GM19035 (cell line): ENCODE measurements at regions not wholly inside any gene's neighbourhood (a gene's known extent, or its start where the extent isn't known, plus 50 kb on each side); places are given as distances from the start of the nearest gene placed in this dataset.
"Not testable (repeated sequence)": the region's sequence is repeated elsewhere in the genome, so short reads cannot be mapped to it uniquely, and the experiment has no call there.

ENCODE experiments used
- ATAC-seq: cut with Tn5 transposase; IDR thresholded peaks from one replicate; pipeline ENCODE4 v1.9.1; 2021; ENCODE audit not compliant: unreplicated experiment

DNA sequence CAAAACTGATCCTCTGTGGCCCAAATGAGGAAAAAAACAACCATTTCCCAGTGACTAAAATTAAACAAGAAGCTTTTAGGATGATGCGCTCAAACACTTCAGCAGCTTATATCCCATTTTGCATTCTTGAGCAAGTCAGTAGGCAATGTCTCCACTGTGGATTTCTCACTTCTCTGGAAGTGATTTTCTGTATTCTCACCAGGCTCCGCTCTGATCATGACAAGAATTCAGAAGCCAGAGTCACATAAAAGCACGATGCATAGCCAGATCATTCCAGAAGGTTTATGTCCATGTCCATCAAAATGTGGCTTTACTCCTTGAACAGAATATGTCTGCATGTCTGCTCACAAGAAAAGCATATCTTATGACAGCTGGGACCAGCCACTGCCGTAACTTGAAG is 481.4 kb downstream of the ADRA2A start:
- no peak for ATAC-seq

DNA sequence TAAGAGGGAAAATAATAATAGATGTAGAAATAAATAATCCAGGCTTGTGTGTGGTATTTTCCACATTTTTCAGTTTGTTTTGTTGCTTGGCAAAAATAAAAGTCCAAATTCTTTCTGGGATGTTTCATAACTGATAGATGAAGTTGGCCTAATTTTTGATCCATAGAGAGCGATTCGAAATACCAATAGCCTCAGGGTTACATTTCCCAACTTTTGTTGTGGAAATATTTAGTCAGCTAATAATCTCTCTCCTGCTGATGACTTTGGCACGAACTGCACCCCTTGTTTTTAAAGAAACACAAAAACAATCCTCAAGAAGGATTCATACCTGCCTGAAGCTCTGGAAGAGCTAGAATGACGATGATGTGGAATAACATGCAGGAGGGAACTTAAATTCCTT is 483.2 kb downstream of the ADRA2A start:
- ATAC-seq: no peak

DNA sequence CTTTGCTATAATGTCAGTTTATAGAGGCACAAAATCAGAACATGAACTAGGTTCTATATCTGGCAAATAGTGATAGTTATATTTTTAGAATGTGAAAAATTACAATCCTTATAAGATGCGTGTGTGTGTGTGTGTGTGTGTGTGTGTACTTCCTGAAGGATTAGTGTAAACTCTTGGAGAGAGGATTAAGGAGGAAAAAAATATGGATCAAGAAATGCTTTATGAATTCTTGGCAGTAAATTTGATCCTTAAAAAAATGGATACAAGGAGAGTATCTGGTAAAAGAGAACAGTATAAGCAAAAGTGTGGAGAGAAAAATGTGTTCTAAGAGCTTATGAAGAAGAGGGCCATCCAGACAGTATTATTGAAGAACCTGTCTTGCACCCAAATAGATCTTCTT is 484.3 kb downstream of the ADRA2A start:
- ATAC-seq: no peak

DNA sequence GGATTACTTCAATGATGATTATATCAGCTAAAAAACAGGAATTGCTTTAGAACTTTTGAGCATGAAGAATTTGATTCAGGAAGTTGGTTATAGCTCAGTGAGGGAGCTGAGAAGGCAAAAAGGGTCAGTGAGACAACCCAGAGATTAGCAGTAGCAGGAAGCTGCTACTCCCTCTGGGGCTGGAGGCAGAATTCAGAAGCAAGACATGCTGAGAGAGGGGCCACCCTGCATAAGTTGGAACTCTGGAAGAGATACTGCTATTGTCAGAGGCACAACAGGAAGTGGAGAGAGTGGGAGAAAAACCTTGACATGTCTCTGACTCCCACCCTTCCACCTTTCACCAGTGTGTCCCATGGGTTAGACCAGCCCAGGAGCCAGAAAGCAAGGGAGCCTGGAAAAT is 488.7 kb downstream of the ADRA2A start:
- ATAC-seq: no peak

DNA sequence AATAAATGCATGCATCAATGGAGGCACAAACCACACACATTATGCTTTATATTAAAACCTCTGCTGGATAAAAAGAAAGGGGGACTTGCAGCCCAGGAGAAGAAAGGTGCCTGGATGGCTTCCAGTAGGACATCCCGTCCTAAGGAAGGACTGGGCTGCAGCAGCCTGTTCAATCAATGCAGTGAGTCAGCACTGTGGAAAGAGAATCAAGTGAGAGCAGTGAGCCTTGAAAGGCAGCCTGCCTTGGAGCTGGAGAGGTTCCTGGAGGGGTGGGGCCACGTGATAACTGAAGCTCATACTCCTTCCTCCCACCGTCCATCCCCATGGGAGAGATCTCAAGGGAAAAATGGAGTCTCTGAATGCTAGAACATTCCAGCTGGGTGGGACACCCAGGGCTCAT is 501.2 kb downstream of the ADRA2A start:
- ATAC-seq: no peak

DNA sequence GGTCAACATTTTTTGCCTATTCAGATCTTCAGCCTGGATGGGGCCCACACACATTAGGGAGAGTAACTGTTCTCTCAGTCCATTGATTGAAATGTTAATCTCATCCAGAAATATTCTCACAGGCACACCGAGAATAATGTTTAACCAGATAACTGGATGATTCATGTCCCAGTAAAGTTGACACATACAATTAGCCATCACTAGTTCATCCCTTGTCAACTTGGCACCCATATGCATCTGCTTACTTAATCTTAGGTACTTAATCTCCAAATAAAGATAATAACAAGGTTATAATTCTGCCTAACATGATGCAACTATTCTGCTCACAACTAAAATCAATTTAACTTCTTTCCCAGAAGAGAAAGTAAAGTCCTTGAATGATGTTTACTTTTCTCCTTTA is 502.6 kb downstream of the ADRA2A start:
- no peak for ATAC-seq

DNA sequence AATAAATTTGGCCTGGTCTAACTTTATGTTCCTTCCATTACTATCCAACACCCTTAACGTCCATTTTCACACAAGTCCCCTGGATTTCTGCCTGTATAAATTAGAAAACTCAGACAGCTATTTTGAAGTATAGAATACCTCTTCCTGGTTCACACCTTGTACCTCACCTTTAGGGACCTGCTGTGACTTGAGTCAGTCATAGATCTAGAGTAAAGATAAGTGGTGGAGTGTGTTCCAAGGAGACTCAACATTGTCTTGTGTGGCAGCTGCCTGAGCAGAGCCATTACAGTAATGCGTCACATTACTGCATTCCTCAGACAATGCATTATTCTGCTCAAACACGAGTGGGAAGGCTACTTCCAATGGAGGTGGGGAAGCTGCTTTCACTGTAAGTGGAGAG is 513.9 kb downstream of the ADRA2A start:
- no peak for ATAC-seq

DNA sequence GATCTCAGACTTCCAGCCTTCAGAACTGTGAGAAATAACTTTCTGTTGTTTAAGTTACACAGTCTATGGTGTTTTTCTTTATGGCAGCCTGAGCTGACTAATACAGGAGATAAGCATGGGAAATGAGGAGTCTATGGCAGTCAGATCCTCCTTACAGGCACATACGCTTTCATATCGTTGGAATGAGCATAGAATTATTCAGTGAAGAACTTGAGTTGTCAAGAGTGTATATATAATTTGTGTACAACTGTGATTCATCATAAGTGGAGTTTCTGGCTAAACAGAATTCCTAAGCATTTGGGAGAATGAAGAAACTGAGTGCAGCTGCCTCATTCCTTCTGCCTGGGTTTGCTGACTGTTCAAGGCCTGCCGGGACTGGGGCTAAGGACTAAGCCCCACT is 516.7 kb downstream of the ADRA2A start:
- no peak for ATAC-seq

DNA sequence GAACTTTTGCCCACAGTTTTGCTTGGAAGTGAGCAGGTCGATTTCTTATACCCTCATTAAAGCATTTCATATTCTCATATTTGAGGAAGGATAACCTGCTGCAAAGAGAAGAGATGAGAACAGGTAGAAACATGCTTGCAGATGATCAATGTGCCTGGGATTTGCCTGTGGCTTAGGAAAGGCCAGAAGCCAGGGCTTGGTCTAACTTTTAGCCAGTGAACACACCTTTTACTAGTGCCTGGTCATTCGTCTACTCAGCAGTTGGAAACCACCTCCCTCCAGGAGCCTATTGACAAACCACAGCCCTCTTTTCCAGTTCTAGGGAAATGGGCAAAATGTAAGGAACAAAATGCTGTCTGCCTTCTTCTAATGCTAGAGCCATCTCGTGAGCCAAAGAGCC is 518.3 kb downstream of the ADRA2A start:
- no peak for ATAC-seq

DNA sequence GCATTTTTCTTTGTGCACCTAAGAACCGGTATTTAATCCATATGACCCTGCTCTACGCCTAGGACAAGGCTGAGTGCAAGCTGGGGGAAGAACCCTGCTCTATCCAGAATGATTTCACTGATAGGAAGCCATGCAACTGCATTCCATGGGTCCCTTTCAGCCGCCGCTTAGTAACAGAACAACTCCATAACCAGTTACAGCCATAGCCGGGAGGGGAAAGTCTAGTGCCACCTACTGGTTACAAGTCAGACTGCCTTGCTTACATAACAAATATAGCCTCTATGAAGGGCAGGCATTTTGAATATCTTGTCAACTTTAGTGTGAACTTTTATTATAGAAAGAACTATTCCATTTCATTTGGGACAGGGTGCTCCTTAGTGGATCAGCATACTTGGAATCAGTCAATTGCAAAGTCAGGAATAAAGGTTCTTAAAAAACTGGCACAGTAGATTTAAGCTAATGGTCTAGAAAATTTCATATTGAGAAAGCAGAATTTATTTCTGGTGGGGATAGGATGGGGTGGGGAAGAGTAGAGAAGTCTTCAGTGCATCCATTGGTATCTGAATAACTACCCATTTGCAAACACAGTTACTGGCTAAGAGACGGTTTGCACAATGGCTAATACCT is 521.7 kb downstream of the ADRA2A start:
- ATAC-seq: peak; percentile 91

DNA sequence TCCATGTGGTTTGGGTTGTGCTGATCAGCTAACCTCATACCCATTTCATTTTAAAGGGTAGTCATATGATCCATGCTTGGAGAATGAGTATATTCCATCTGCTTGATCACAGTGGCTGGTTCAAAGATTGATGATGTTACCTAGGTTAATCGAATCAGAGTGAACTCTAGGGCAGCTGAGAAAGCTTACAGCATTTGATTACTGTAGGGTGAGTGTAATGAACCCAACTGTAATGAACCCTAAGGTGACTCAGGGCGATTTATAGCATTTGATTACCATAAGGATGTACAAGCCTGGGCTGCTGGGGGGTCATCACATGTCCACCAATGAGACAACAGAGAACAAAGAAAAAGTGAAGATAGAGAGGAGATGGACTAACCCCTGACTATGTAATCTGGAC is 523.1 kb downstream of the ADRA2A start:
- ATAC-seq: no peak

DNA sequence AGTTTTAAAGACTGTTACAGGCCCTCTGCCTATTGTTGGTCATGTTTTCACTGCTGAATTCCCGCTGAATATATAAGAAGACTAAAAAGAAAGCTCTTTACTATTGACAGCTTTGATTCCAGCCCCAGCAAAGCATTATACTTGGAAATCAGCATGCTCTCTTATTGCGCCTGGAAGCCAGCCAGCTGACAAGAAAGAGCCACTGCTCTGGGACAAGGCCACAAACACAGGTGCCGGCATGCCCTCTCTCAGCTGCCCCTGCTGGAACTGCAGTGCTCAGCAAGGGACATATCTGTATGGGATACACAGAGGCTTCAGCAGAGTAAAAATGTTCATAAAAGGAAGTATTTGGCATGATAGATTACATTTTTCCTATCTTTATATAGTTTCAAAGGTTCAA is 523.9 kb downstream of the ADRA2A start:
- ATAC-seq: no peak

DNA sequence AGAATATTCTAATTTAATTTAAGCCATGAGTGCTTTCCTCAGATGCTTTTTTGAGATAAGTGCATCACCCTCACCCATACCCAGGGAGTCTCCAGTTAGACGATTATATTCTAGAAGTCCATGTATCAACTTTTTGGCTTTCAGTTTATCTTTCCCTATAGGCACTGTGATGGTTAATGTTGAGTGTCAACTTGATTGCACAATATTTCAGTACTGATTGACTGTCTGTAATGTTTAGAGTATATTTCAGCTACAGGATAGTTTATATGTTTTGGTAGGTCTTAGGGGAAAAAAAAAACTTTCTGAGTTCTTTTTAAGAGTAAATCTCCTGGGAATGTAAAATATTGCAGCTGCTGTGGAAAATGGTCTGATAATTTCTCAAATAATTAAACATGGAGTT is 535.4 kb downstream of the ADRA2A start:
- no peak for ATAC-seq

DNA sequence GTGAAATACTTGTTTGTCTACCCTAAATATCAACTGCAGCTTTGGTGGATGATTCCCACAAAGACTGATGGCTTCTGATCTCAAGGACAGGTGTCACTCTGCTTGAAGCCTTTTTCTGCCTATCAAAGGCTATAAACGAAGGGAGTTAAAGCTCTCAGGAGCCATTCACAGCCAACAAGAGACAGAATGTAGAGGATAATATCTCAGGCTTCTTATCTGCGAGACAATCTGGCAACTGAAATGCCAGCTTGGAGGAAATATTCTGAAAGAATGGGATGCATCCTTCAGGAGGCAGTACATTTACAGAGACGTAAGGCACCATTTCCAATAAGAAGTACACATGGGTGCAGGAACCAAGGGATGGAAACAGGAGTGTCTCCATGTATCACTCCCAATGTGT is 549.4 kb downstream of the GPAM start:
- no peak for ATAC-seq

DNA sequence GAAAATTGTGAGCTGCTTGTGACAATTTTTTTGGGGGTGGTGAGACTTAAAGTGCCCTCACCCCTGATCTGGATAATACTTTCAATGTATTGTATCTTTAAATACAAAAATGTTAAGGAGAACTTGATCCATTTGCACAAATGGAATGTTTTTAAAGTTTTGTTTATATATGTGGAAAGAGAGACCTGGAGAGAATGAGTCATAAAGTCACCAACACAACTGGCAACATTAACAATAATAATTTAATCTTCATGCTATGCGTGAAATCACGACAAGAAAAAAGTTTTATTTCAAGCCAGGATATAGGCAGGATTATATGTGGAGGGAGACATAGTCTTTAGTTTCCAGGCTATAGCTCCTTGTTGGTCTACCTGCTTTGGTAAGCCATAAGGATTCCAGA is 537.5 kb downstream of the GPAM start:
- ATAC-seq: no peak

DNA sequence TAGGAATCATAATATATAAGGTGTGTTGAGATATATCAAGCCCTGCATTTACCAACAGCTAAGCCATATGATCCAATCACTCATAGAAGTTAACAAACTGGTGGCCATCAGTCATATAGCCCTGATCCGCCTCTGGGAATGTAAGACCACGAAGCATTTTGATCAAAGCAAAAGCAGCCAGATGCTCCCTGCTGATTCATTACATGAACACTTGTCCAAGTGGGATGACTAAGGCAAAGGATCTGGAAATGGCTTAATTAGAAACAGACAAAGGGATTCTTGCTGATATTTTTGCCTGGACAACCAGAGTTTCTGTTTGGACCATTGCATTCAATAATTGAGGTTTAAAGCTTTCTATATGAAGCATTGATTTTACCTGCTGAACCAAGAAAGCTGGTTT is 535.5 kb downstream of the GPAM start:
- no peak for ATAC-seq

DNA sequence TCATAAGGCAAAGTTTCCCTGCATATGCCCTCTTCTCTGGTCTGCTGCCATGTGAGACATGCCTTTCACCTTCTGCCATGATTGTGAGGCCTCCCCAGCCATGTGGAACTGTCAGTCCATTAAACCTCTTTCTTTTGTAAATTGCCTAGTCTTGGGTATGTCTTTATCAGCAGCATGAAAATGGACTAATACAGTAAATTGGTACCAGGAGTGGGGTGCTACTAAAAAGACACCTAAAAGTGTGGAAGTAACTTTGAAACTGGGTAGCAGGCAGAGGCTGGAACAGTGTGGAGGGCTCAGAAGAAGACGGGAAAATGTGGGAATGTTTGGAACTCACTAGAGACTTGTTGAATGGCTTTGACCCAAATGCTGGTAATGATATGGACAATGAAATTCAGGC is 534.5 kb downstream of the GPAM start:
- ATAC-seq: not testable (repeated sequence)

DNA sequence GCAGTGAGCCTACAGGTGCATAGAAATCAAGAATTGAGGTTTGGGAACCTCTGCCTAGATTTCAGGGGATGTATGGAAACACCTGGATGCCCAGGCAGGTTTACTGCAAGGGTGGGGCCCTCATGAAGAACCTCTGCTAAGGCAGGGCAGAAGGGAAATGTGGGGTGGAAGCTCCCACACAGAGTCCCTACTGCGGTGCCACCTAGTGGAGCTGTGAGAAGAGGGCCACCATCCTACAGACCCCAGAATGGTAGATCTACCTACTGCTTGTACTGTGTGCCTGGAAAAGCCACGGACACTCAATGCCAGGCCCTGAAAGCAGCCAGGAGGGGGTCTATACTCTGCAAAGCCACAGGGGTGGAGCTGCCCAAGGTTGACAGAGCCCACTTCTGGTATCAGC is 533.5 kb downstream of the GPAM start:
- no peak for ATAC-seq

DNA sequence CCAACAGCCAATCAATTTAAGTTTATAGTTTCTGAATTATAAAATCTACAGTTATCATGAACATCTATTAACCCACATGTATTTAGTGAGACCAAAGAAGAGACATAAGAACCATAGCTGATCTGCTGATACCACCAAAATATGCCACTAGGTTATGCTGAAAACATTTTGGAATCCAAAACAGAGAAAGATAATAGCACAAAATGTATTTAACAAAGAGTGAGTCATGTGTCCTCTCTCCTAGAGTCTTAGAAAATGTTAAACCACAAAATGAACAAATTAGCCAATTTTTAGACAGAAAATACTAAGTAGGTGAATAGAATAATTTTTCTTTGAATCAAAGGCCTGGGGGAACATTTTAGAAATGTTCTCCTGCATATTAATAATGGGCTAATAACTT is 527.5 kb downstream of the GPAM start:
- ATAC-seq: no peak

DNA sequence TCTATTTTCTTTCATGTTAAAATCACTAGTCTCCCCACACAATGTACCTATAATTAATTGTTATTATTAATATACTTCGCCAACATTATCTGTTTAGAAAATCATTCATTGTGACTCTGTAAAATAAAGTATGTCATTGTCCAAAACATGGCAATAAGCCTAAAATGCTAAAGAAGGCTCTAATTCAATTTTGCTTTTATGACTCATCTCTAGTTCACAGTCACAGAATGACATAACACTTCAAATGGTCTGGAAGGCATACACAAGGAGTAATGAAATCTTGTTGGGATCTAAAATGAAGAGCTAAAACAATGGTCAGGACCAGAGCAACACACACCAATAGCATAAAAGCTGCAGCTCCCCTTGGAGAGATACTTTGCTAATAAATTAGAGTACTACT is 505.8 kb downstream of the GPAM start:
- no peak for ATAC-seq

DNA sequence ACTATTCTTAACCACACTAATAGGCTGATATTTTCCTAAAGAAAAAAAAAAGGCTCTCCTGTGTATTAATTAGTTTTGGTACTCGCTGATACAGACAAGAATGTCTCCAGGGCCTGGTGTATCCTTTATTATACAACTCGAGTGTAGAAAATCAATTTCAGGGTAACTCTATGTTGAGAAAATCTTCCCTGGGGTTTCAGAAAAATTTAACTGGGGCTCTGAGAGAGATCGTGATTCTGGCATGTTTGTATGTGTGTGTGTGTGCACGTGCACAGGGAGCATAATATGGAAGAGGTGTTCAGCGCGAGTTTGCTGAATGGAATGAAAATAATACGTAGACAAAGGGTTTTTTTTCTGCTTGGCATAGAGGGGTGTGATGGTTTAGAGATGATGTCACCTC is 496.8 kb downstream of the GPAM start:
- ATAC-seq: no peak

DNA sequence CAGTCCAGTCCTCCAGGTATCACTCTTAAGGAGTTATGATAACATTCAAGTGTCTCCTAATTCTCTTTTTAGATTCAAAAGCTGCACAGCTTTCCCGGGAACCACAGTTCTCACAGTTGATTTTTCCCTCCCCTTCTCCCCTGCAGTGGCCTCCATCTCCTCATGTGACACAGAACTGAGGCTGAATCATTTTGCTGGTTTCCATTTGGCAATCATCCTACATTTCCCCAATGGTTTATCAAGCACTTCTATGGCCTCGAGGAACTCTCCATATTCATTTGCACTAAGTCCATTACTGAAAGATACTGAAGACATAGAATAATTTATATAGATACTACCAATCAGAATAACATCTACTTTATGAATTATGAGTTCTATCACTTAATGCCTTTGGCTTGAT is 484.9 kb downstream of the GPAM start:
- no peak for ATAC-seq

DNA sequence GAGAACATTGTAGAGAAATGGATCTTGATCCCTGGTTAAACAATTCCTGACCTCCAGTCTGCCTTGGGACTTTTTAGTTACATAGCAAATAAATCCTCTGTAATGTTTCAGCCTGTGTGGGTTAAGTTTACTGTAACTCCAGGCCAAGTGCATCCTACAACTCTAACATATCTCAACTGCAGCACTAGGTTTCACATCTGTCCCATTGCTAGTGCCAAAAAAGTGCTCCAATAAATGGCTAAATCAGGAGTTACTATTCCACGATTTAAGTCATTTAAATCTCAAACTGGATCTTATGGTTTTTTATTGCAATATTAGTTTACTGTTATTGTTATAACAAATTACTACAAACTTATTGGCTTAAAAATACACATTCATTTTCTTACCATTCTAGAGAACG is 479.6 kb downstream of the GPAM start:
- no peak for ATAC-seq

DNA sequence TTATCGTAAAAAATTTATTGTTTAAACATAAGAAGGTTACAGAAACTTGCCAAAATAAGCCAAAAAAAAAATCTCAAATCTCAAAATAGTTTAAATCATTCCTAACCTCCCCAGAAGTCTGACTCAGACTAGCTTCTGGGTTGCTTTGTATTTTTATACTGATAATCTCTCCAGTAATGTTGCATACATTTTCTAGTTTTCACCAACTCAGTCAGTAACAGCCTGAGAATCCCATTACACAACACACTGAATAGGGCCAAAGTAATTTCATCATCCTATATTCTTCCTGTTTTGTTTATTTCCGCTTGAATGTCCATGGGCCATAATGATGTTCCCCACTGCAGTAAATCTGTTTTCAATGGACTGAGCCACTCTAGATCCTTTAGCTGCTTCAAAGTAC is 478.5 kb downstream of the GPAM start:
- no peak for ATAC-seq
